ENCODE measurements at regions not wholly inside any gene's neighbourhood (a gene's known extent, or its start where the extent isn't known, plus 50 kb on each side); places are given as distances from the start of the nearest gene placed in this dataset.

DNA sequence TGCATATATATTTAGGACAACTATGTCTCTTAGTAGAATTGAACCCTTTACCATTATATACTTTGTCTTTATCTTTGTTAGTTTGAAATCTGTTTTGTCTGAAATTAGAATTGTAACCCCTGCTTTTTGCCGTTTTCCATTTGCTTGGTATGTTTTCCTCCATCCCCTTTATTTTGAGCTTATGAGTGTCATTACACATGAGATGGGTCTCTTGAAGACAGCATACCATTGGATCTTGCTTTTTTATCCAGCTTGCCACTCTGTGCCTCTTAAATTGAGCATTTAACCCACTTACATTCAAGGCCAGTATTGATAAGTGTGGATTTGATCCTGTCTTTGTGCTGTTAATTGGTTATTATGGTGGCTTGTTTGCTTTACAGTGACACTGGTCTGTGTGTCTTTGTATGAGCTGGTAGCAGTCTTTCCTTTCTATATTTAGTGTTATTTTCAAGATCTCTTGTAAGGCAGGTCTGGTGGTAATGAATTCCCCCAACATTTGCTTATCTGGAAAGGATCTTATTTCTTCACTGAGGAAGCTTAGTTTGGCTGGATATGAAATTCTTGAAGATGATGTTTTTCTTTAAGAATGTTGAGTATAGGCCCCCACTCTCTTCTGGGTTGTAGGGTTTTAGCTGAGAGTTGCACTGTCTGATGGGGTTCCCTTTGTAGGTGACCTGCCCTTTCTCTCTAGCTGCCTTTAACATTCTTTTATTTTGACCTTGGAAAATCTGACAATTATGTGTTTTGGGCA, 149.5 kb downstream of the AHR start (continued):
- TF ChIP-seq, protein P1, sequence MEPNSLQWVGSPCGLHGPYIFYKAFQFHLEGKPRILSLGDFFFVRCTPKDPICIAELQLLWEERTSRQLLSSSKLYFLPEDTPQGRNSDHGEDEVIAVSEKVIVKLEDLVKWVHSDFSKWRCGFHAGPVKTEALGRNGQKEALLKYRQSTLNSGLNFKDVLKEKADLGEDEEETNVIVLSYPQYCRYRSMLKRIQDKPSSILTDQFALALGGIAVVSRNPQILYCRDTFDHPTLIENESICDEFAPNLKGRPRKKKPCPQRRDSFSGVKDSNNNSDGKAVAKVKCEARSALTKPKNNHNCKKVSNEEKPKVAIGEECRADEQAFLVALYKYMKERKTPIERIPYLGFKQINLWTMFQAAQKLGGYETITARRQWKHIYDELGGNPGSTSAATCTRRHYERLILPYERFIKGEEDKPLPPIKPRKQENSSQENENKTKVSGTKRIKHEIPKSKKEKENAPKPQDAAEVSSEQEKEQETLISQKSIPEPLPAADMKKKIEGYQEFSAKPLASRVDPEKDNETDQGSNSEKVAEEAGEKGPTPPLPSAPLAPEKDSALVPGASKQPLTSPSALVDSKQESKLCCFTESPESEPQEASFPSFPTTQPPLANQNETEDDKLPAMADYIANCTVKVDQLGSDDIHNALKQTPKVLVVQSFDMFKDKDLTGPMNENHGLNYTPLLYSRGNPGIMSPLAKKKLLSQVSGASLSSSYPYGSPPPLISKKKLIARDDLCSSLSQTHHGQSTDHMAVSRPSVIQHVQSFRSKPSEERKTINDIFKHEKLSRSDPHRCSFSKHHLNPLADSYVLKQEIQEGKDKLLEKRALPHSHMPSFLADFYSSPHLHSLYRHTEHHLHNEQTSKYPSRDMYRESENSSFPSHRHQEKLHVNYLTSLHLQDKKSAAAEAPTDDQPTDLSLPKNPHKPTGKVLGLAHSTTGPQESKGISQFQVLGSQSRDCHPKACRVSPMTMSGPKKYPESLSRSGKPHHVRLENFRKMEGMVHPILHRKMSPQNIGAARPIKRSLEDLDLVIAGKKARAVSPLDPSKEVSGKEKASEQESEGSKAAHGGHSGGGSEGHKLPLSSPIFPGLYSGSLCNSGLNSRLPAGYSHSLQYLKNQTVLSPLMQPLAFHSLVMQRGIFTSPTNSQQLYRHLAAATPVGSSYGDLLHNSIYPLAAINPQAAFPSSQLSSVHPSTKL (CRISPR knock-in tag; IDR thresholded peaks at IDR 0.05): no peak

DNA sequence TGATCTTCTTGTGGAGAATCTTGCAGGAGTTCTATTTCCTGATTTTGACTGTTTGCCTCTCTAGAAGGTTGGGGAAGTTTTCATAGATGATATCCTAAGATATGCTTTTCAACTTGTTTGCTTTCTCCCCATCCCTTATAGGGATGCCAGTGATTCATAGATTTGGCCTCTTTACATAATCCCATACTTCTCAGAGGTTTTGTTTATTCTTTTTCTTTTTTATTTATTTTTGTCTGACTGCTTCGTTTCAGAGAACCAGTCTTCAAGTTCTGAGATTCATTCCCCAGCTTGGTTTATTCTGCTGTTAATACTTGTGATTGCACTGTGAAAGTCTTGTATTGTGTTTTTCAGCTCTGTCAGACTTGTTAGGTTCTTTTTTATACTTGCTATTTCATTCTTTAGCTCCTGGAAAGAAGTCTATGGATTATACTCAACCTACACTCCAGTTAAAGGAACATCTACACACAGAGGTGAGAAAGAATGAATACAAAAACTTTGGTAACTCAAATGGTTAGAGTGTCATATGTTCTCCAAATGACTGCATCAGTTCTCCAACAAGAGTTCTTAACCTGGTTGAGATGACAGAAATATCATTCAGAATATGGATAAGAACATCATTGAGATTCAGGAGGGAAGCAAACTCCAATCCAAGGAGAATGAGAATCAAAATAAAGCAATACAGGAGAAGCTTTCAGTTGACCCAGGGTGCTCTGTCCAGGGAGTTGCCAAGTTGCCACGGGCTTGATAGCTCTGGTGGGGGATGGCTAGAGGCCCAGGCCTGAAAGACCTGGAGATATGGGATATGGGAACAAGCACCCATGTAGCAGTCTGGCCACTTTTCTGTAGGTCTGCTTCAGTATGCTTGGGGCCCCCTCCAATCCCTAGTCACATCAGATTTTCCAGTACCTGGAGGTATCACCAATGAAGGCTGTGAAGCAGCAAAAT, 150.3 kb downstream of the AHR start:
- Histone ChIP-seq H3K36me3 (replicated peaks in 1 of 2; ENCODE audit: control insufficient read depth in 1 of 2, insufficient read depth in 2 of 2, low read length in 2 of 2) (no peaks in the 10 kb centered on the region), H4K20me1 (ENCODE audit: insufficient read depth, low read length) (no peaks in the 10 kb centered on the region), H3K4me2 (ENCODE audit: low read depth, low read length) (no peak overlapping the region), H3K9ac (ENCODE audit: insufficient read depth, low read depth, low read length) (no peak overlapping the region), H3K9me3 (ENCODE audit: low read length) (peaks cover 12% of the 10 kb centered on the region), H2AFZ (ENCODE audit: low read length) (no peak overlapping the region), H3K4me1 (ENCODE audit: insufficient read depth, low read length) (no peaks in the 10 kb centered on the region), H3K27me3 (ENCODE audit: control insufficient read depth in 1 of 2, insufficient read depth in 2 of 2, low read length in 2 of 2) (no peaks in the 10 kb centered on the region), H3K4me3 (replicated peaks in 1 of 3; ENCODE audit: insufficient read depth in 1 of 3, low read depth in 2 of 3, low read length in 3 of 3) (no peak overlapping the region), H3K79me2 (ENCODE audit: insufficient read depth, low read length) (no peaks in the 10 kb centered on the region), H3K27ac (ENCODE audit: extremely low read length, insufficient read depth, low read length) (no peak overlapping the region)
- ATAC-seq (no peak), DNase-seq (ENCODE audit: low spot score) (no peak), FAIRE-seq (no peak)
- BruUV-seq (replicated peaks): no TSS peak
- TF ChIP-seq NCOA1 (CRISPR knock-in tag; IDR thresholded peaks at IDR 0.05) (no peak), RXRA (CRISPR knock-in tag; IDR thresholded peaks at IDR 0.05) (no peak), ZNF552 (CRISPR knock-in tag; IDR thresholded peaks at IDR 0.05; ENCODE audit: borderline replicate concordance) (no peak), CREB3 (CRISPR knock-in tag; IDR thresholded peaks at IDR 0.05) (no peak), MAFF (IDR thresholded peaks at IDR 0.05; ENCODE audit: low read depth, low read length) (no peak), ETV6 (CRISPR knock-in tag; conservative IDR thresholded peaks at IDR 0.05) (no peak), FOXA3 (CRISPR knock-in tag; IDR thresholded peaks at IDR 0.05) (no peak)
- in situ Hi-C loops (cut with HindIII; ENCODE audit: extremely low pct_ligation_motif_present, low pct_unique_long_range_greater_than_20kb): no loop called here
- CTCF ChIA-PET (ENCODE audit: low intra/inter-chr PET ratio, low total read pairs): no interaction called here
- intact Hi-C loops (cut with micrococcal nuclease; ENCODE audit: unreplicated experiment): no loop called here
- POLR2A ChIA-PET: no interaction called here
- WGBS (ENCODE audit: low lambda C conversion rate): 0% methylated on average over 2 of the region's 2 CpGs

All from HepG2 (cell line).